Vagina (tissue), 2 donors: ENCODE measurements at regions not wholly inside any gene's neighbourhood (a gene's known extent, or its start where the extent isn't known, plus 50 kb on each side); places are given as distances from the start of the nearest gene placed in this dataset.

ENCODE experiments used
- DNase-seq, 2 donors: peaks; one replicate each; pipeline ENCODE4 v3.0.0-alpha.2; 2017; ENCODE audit errors: extremely low spot score in 2 of 2
- H3K27ac ChIP-seq: fragments of 200-600 bp; sonication (generic); one replicate; pipeline ENCODE4 v1.5.1; 2019
- H3K27me3 ChIP-seq: fragments of 200-600 bp; sonication (generic); one replicate; pipeline ENCODE4 v1.5.1; 2019
- H3K36me3 ChIP-seq, 2 donors: fragments of 200-600 bp; sonication (generic); one replicate each; pipeline ENCODE4 v1.5.1; 2017 to 2019
- H3K4me1 ChIP-seq: fragments of 200-600 bp; sonication (generic); one replicate; pipeline ENCODE4 v1.5.1; 2019
- H3K4me3 ChIP-seq, 2 donors: fragments of 200-600 bp; sonication (generic); 1 replicate in 1 of 2; 2 replicates in 1 of 2; pipeline ENCODE4 v1.5.1; 2016 to 2019
- H3K9me3 ChIP-seq: fragments of 200-600 bp; sonication (generic); one replicate; pipeline ENCODE4 v1.5.1; 2019
- CTCF ChIP-seq, 3 experiments: fragments of 450-650 bp in 2 of 3; fragments of 200-600 bp in 1 of 3; sonication (generic) in 1 of 3; IDR thresholded peaks; one replicate each; pipeline ENCODE4 v1.5.1; 2017 to 2019; ENCODE audit warnings: antibody characterized with exemption in 3 of 3, mild to moderate bottlenecking in 2 of 3, moderate library complexity in 2 of 3
- POLR2A ChIP-seq, 2 donors: fragments of 450-650 bp; IDR thresholded peaks; one replicate each; pipeline ENCODE4 v1.6.1; 2017; ENCODE audit warnings: antibody characterized with exemption in 2 of 2, mild to moderate bottlenecking in 2 of 2, moderate library complexity in 2 of 2
- POLR2AphosphoS5 ChIP-seq, 2 donors: sonication (generic); formaldehyde crosslinking; IDR thresholded peaks; one replicate each; pipeline ENCODE4 v1.9.0; 2017; ENCODE audit warnings: antibody characterized with exemption in 2 of 2, mild to moderate bottlenecking in 2 of 2, low read depth in 1 of 2; ENCODE audit not compliant: insufficient read depth in 1 of 2
- intact Hi-C: fragments of 100-400 bp; cut with DNase I; formaldehyde crosslinking; loops from one replicate; pipeline ENCODE4 v1.15.1; 2023

- no peak overlapping the region for H3K27ac ChIP-seq
- peak in 1 of 2 donors; percentile 89 for DNase-seq
- no peaks in the 10 kb centered on the region for H3K4me1 ChIP-seq
- H3K27me3 ChIP-seq, result no peaks in the 10 kb centered on the region
- H3K36me3 ChIP-seq, result no peaks in the 10 kb centered on the region
- no peak overlapping the region for H3K4me3 ChIP-seq
- intact Hi-C loops, result no loop called here
- no peak for TF ChIP-seq POLR2A (IDR thresholded peaks at IDR 0.05)
- no peak for TF ChIP-seq CTCF (IDR thresholded peaks at IDR 0.05)
- TF ChIP-seq POLR2AphosphoS5 (IDR thresholded peaks at IDR 0.05; ENCODE audit: insufficient read depth in 1 of 2, low read depth in 1 of 2), result no peak
- H3K9me3 ChIP-seq, result no peaks in the 10 kb centered on the region
Observed at GRCh38 chr22:48238284-48238915, 1476.0 kb downstream of the TBC1D22A start.

GRCh38 chr22:48237466-48238283 is 1475.2 kb downstream of the TBC1D22A start:
- H3K27me3 ChIP-seq, result no peaks in the 10 kb centered on the region
- no peak overlapping the region for H3K27ac ChIP-seq
- no peaks in the 10 kb centered on the region for H3K9me3 ChIP-seq
- DNase-seq, result peak; percentile 62 to 70
- no peaks in the 10 kb centered on the region for H3K4me1 ChIP-seq
- TF ChIP-seq POLR2AphosphoS5 (IDR thresholded peaks at IDR 0.05; ENCODE audit: insufficient read depth in 1 of 2, low read depth in 1 of 2), result no peak
- no peak for TF ChIP-seq CTCF (IDR thresholded peaks at IDR 0.05)
- TF ChIP-seq POLR2A (IDR thresholded peaks at IDR 0.05), result no peak
- H3K36me3 ChIP-seq, result no peaks in the 10 kb centered on the region
- intact Hi-C loops, result no loop called here
- H3K4me3 ChIP-seq, result no peak overlapping the region

GRCh38 chr22:48236261-48236660 is 1473.8 kb downstream of the TBC1D22A start:
- TF ChIP-seq POLR2AphosphoS5 (IDR thresholded peaks at IDR 0.05; ENCODE audit: insufficient read depth in 1 of 2, low read depth in 1 of 2) (no peak), CTCF (IDR thresholded peaks at IDR 0.05) (no peak), POLR2A (IDR thresholded peaks at IDR 0.05) (no peak)
- H3K9me3 ChIP-seq, result no peaks in the 10 kb centered on the region
- no peak overlapping the region for H3K27ac ChIP-seq
- H3K4me1 ChIP-seq, result no peaks in the 10 kb centered on the region
- intact Hi-C loops, result no loop called here
- no peaks in the 10 kb centered on the region for H3K36me3 ChIP-seq
- H3K27me3 ChIP-seq, result no peaks in the 10 kb centered on the region
- peak in 1 of 2 donors; percentile 29 for DNase-seq
- no peak overlapping the region for H3K4me3 ChIP-seq

- Histone ChIP-seq H3K36me3 (no peaks in the 10 kb centered on the region), H3K27me3 (no peaks in the 10 kb centered on the region)
Observed at GRCh38 chr22:48235744-48236143, 1473.3 kb downstream of the TBC1D22A start.

More at GRCh38 chr22:48235744-48236143, 1473.3 kb downstream of the TBC1D22A start:
- H3K9me3 ChIP-seq, result no peaks in the 10 kb centered on the region
- intact Hi-C loops, result no loop called here
- DNase-seq, result peak; percentile 52 to 87
- TF ChIP-seq CTCF (IDR thresholded peaks at IDR 0.05) (no peak), POLR2A (IDR thresholded peaks at IDR 0.05) (no peak), POLR2AphosphoS5 (IDR thresholded peaks at IDR 0.05; ENCODE audit: insufficient read depth in 1 of 2, low read depth in 1 of 2) (no peak)
- H3K4me3 ChIP-seq, result no peak overlapping the region
- H3K27ac ChIP-seq, result no peak overlapping the region
- H3K4me1 ChIP-seq, result no peaks in the 10 kb centered on the region
